Psoas muscle (tissue), 7 donors: ENCODE measurements at regions not wholly inside any gene's neighbourhood (a gene's known extent, or its start where the extent isn't known, plus 50 kb on each side); places are given as distances from the start of the nearest gene placed in this dataset.
A peak's percentile ranks its signal among the peaks of the same experiment; 100 is the strongest.

Experiments
- ATAC-seq, 4 donors: fragments of 200-7000 bp; cut with Tn5 transposase; one replicate each; pipeline ENCODE4 v1.9.1; 2020; ENCODE audit warnings: moderate library complexity in 3 of 4, mild to moderate bottlenecking in 2 of 4
- DNase-seq, 2 donors: peaks; one replicate each; pipeline ENCODE4 v3.0.0-alpha.2; 2020
- H3K27ac ChIP-seq: fragments of 200-600 bp; one replicate; pipeline ENCODE4 v1.8.0; 2022
- H3K27me3 ChIP-seq, 3 donors: fragments of 200-600 bp in 1 of 3; one replicate each; pipeline versions ENCODE4 v1.6.1 to v1.8.0; 2013 to 2022; ENCODE audit warnings: low read length in 2 of 3, mild to moderate bottlenecking in 2 of 3, moderate library complexity in 1 of 3; ENCODE audit not compliant: insufficient read depth in 3 of 3
- H3K36me3 ChIP-seq, 2 donors: fragments of 200-600 bp in 1 of 2; one replicate each; pipeline versions ENCODE4 v1.6.1 to v1.8.0; 2013 to 2022; ENCODE audit warnings: low read depth in 1 of 2, mild to moderate bottlenecking in 1 of 2, moderate library complexity in 1 of 2; ENCODE audit not compliant: insufficient read depth in 1 of 2
- H3K4me1 ChIP-seq: fragments of 200-600 bp; one replicate; pipeline ENCODE4 v1.8.0; 2022
- H3K4me3 ChIP-seq: fragments of 200-600 bp; one replicate; pipeline ENCODE4 v1.8.0; 2022; ENCODE audit warnings: mild to moderate bottlenecking
- H3K9me3 ChIP-seq: fragments of 200-600 bp; one replicate; pipeline ENCODE4 v1.8.0; 2022
- CTCF ChIP-seq: fragments of 200-600 bp; IDR thresholded peaks from one replicate; pipeline ENCODE4 v1.8.0; 2022; ENCODE audit warnings: antibody characterized with exemption
- WGBS, 3 donors: extraction: QIAGEN DNeasy Blood & Tissue Kit; methylation state at CpG; one replicate each; pipeline versions ENCODE4 v1.1.6 to v1.1.7; 2013; 5-methylcytosine and 5-hydroxymethylcytosine counted together
- intact Hi-C, 2 donors: fragments of 100-400 bp; cut with DNase I; formaldehyde crosslinking; loops; one replicate each; pipeline versions ENCODE4 v1.11.0 to v1.14.2; 2022
- donor health status: healthy with polysubstance abuse.
- donor health status: DM: no; HTN: no; CAD: no; lungs with moderate emphysema.
- donor health status: Bipolar disorder and iron deficiency.
- donor health status: healthy.
- donor health status: DM: yes; HTN: yes; CAD: no.
- donor health status: DM: no; HTN: no; CAD: no.
- donor health status: DM: yes; HTN: yes; CAD: no.

DNA sequence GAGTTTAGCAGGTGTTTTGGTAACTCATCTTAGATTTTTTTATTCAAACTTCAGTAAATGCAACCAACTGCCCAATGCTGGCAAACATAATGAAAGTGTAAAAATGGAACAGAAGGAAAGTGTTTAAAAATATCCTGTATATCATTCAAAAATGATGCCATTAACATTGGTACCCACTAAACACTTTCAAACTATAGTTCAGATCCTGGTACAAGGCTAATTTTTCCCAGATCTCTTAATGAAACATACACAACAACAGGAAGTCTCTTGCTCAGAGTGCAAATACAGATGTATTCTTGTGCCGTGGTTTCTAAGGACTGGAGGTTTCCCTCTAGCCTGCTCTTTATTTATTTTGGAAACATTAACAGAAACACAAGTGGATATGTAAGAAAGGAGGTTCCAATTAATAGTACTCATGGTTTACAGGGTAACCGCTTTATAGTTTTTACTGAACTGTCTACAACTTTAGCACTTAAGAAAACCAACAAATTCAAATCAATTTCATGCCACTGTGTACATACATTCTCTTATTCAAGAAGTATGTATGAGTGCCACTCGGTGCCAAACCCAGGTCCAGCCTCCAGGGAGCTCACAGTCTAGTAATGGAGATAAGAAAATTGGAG is 176.0 kb upstream of the AKR1E2 start:
- no peak overlapping the region for H3K4me3 ChIP-seq
- H3K9me3 ChIP-seq = no peaks in the 10 kb centered on the region
- no peaks in the 10 kb centered on the region for H3K36me3 ChIP-seq
- H3K27me3 ChIP-seq = no peaks in the 10 kb centered on the region
- peaks cover 21% of the 10 kb centered on the region for H3K4me1 ChIP-seq
- DNase-seq = no peak
- ATAC-seq = peak in 1 of 4 donors; percentile 27
- 46 to 53% (median 46%) methylated on average over 3 of the region's 3 CpGs for WGBS, 3 donors
- H3K27ac ChIP-seq = peak overlapping the region; percentile 63
- no peak for TF ChIP-seq CTCF
- intact Hi-C loops = loop anchor here in 1 of 2 donors (10.0 kb wide), 3 partner anchors 135 to 765 kb away; no protein-coding TSS in a partner anchor

- intact Hi-C loops = loop anchor here in 1 of 2 donors (10.0 kb wide), 1 partner anchor 405 kb away; no protein-coding TSS in a partner anchor
- Histone ChIP-seq H3K4me3 (no peak overlapping the region), H3K36me3 (no peaks in the 10 kb centered on the region), H3K9me3 (no peaks in the 10 kb centered on the region), H3K27me3 (no peaks in the 10 kb centered on the region), H3K27ac (peak overlapping the region; percentile 63), H3K4me1 (peaks cover 21% of the 10 kb centered on the region)
- no peak for TF ChIP-seq CTCF
- no peak for ATAC-seq
- DNase-seq = no peak
Measured at GRCh38 chr10:4649471-4649870, 176.5 kb upstream of the AKR1E2 start.

- no peak for DNase-seq
- H3K4me1 ChIP-seq = peaks cover 21% of the 10 kb centered on the region
- no peak overlapping the region for H3K4me3 ChIP-seq
- WGBS, 3 donors = 19 to 26% (median 23%) methylated on average over 3 of the region's 3 CpGs
- no peaks in the 10 kb centered on the region for H3K36me3 ChIP-seq
- H3K27ac ChIP-seq = no peak overlapping the region
- no peaks in the 10 kb centered on the region for H3K27me3 ChIP-seq
- intact Hi-C loops = loop anchor here in 1 of 2 donors (10.0 kb wide), 1 partner anchor 404 kb away; no protein-coding TSS in a partner anchor
- no peak for TF ChIP-seq CTCF
- peak in 1 of 4 donors; percentile 42 for ATAC-seq
- no peaks in the 10 kb centered on the region for H3K9me3 ChIP-seq
Measured at GRCh38 chr10:4648999-4649398, 177.0 kb upstream of the AKR1E2 start.

DNA sequence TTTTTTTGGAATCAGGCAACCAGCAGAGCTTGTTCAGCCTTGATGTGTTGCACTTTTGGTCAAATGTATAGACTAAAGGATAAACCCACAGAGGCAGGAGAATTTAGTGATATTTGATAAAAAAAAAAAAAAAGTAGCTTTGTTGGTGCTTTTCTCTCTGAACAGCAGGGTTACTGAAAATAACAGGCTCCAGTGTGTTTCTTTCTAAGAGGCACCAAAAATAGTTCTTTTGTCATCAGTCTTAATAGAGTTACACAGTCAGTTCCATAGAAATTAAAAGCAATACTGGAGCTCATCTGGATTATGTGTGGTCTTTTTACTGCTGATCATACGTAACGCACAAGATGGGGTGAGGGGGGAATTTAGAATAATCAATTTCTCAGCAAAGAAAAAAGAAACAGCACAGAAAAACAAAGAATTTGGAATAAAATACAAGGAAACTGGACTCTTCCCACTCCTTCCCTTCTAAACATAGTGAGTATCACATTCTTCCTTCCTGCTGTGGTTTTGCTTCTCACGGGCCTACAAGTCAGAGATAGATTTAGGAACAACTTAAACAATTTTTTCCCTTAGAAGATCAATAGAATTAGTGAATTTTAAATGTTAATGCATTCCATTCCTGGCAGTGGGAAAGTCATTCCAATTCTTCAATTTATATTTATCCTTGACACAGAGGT is 178.8 kb upstream of the AKR1E2 start:
- no peak for ATAC-seq
- WGBS, 3 donors = 58 to 70% (median 64%) methylated on average over 3 of the region's 3 CpGs

More for the DNA sequence above, 178.8 kb upstream of the AKR1E2 start:
- intact Hi-C loops = loop anchor here in 1 of 2 donors (10.0 kb wide), 1 partner anchor 402 kb away; no protein-coding TSS in a partner anchor
- Histone ChIP-seq H3K27ac (no peak overlapping the region), H3K27me3 (no peaks in the 10 kb centered on the region), H3K36me3 (no peaks in the 10 kb centered on the region), H3K4me3 (no peak overlapping the region), H3K4me1 (peaks cover 21% of the 10 kb centered on the region), H3K9me3 (no peaks in the 10 kb centered on the region)
- no peak for DNase-seq
- no peak for TF ChIP-seq CTCF
